ENCODE measurements at regions not wholly inside any gene's neighbourhood (a gene's known extent, or its start where the extent isn't known, plus 50 kb on each side); places are given as distances from the start of the nearest gene placed in this dataset.
"Not testable (repeated sequence)": the region's sequence is repeated elsewhere in the genome, so short reads cannot be mapped to it uniquely, and the experiment has no call there.

- ChIA-PET CTCF (interaction anchor here (0.6 to 1.0 kb wide), 2 partner anchors 86 to 132 kb away, joined by 3 to 4 read pairs; no protein-coding TSS in a partner anchor), POLR2A (ENCODE audit: low non-redundant PET) (no interaction called here)
- DNase-seq (ENCODE audit: low spot score) = no peak
- peak overlapping the region; percentile 19; the same call in 1 of the 2 replicates for H3K27ac ChIP-seq
- no peak for TF ChIP-seq CTCF (conservative IDR thresholded peaks at IDR 0.05; ENCODE audit: low read depth)
Observed at GRCh38 chr9:22216730-22217172, 207.6 kb upstream of the CDKN2B start.

DNA sequence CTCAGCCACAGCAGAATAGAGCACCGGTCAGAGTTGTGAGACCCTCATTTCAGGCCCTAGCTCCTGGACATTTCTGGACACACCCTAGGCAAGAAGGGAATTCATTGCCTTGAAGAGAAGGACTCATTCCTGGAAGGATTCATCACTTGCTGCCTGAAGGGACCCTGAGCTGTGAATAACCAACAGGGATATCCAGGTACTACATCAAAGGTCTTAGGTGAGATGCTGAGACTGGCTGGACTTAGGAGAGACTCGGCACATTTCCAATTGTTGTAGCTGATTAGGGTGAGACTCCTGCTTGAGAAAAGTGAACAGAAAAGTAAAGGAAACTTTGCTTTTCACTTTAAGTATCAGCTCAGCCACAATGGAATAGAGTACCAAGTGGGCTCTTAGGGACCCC is 208.1 kb upstream of the CDKN2B start:
- H3K27ac ChIP-seq = no peak overlapping the region; the same call in 1 of the 2 replicates
- ChIA-PET POLR2A (ENCODE audit: low non-redundant PET) (no interaction called here), CTCF (interaction anchor here (0.6 to 1.0 kb wide), 3 partner anchors 86 to 210 kb away, joined by 3 to 4 read pairs (median 3); no protein-coding TSS in a partner anchor)
- TF ChIP-seq CTCF (conservative IDR thresholded peaks at IDR 0.05; ENCODE audit: low read depth) = no peak
- DNase-seq (ENCODE audit: low spot score) = no peak

DNA sequence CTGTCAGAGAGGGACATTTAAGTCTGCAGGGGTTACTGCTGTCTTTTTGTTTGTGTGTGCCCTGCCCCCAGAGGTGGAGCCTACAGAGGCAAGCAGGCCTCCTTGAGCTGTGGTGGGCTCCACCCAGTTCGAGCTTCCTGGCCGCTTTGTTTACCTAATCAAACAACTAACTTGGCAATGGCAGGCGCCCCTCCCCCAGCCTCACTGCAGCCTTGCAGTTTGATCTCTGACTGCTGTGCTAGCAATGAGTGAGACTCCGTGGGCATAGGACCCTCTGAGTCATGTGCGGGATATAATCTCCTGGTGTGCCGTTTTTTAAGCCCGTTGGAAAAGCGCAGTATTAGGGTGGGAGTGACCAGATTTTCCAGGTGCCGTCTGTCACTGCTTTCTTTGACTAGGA is 216.8 kb upstream of the CDKN2B start:
- CTCF ChIA-PET; H3K27ac ChIP-seq; POLR2A ChIA-PET (ENCODE audit: low non-redundant PET); DNase-seq (ENCODE audit: low spot score): not testable (repeated sequence)

- no peak overlapping the region for H3K27ac ChIP-seq
- no peak for TF ChIP-seq CTCF (conservative IDR thresholded peaks at IDR 0.05; ENCODE audit: low read depth)
- CTCF ChIA-PET = no interaction called here
- POLR2A ChIA-PET (ENCODE audit: low non-redundant PET) = no interaction called here
- DNase-seq (ENCODE audit: low spot score) = no peak
Observed at GRCh38 chr9:22227986-22228385, 218.6 kb upstream of the DMRTA1 start.

GRCh38 chr9:22228542-22228941 is 218.1 kb upstream of the DMRTA1 start:
- H3K27ac ChIP-seq = no peak overlapping the region
- CTCF ChIA-PET = interaction anchor here (1.1 kb wide), 1 partner anchor 191 kb away, joined by 6 read pairs; no protein-coding TSS in a partner anchor
- POLR2A ChIA-PET (ENCODE audit: low non-redundant PET) = no interaction called here
- peak; percentile 49 for TF ChIP-seq CTCF (conservative IDR thresholded peaks at IDR 0.05; ENCODE audit: low read depth)
- DNase-seq (ENCODE audit: low spot score) = no peak

DNA sequence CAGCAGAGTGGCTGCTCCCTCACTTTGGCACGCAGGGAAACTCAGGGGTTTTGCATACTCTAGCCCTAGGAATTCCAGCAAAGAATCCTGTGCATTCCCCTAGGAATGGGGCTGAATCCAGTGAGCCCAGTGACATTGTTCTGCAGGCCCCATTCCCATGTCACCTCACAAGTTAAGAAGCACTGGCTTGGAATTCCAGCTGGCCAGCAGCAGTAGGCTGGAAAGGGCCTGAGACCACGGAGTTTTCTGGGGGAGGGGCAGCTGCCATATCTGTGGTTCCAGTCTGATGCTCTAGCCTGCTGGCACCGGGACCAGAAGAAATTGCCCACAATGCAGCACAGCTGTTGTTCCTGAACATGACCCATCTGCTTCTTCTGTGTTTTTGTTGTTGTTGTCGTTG is 217.6 kb upstream of the DMRTA1 start:
- POLR2A ChIA-PET (ENCODE audit: low non-redundant PET) = no interaction called here
- CTCF ChIA-PET = interaction anchor here (1.1 kb wide), 1 partner anchor 191 kb away, joined by 6 read pairs; no protein-coding TSS in a partner anchor
- no peak overlapping the region for H3K27ac ChIP-seq
- TF ChIP-seq CTCF (conservative IDR thresholded peaks at IDR 0.05; ENCODE audit: low read depth) = no peak
- DNase-seq (ENCODE audit: low spot score) = no peak

- CTCF ChIA-PET = interaction anchor here (0.8 kb wide), 1 partner anchor 13 kb away, joined by 4 read pairs; no protein-coding TSS in a partner anchor
- POLR2A ChIA-PET (ENCODE audit: low non-redundant PET); H3K27ac ChIP-seq; DNase-seq (ENCODE audit: low spot score): not testable (repeated sequence)
Observed at GRCh38 chr9:22231309-22231708, 215.3 kb upstream of the DMRTA1 start.

DNA sequence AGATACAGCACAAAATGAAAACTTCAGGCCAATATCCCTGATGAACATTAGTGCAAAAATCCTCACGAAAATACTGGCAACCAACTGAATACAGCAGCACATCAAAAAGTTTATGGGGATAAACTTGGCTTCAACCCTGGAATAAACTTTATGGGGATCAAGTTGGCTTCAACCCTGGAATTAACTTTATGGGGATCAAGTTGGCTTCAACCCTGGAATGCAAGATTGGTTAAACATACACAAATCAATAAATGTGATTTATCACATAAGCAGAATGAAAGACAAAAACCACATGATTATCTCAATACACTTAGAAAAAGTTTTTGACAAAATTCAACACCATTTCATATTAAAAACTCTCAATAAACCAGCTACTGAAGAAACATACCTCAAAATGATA is 213.7 kb upstream of the DMRTA1 start:
- CTCF ChIA-PET = no interaction called here

More for the DNA sequence above, 213.7 kb upstream of the DMRTA1 start:
- DNase-seq (ENCODE audit: low spot score) = no peak
- TF ChIP-seq CTCF (conservative IDR thresholded peaks at IDR 0.05; ENCODE audit: low read depth) = no peak
- POLR2A ChIA-PET (ENCODE audit: low non-redundant PET) = no interaction called here
- H3K27ac ChIP-seq = no peak overlapping the region
